Esophagus muscularis mucosa (tissue), 4 donors: ENCODE measurements at regions not wholly inside any gene's neighbourhood (a gene's known extent, or its start where the extent isn't known, plus 50 kb on each side); places are given as distances from the start of the nearest gene placed in this dataset.

Experiments
- DNase-seq: peaks from one replicate; pipeline ENCODE4 v3.0.0-alpha.2; 2017; ENCODE audit errors: extremely low spot score
- H3K27ac ChIP-seq, 4 donors: fragments of 200-600 bp; sonication (generic); replicated peaks in 1 of 4; 1 replicate in 3 of 4; 2 replicates in 1 of 4; pipeline ENCODE4 v1.5.1; 2016 to 2019; ENCODE audit warnings: mild to moderate bottlenecking in 1 of 4
- H3K27me3 ChIP-seq, 4 donors: fragments of 200-600 bp; sonication (generic); one replicate each; pipeline versions ENCODE4 v1.5.1 to v1.6.0; 2016 to 2019
- H3K36me3 ChIP-seq, 4 donors: fragments of 200-600 bp; sonication (generic); one replicate each; pipeline ENCODE4 v1.5.1; 2016 to 2019
- H3K4me1 ChIP-seq, 4 donors: fragments of 200-600 bp; sonication (generic); one replicate each; pipeline ENCODE4 v1.5.1; 2016 to 2019
- H3K4me3 ChIP-seq, 4 donors: fragments of 200-600 bp; sonication (generic); 1 replicate in 2 of 4; 2 replicates in 2 of 4; pipeline ENCODE4 v1.5.1; 2016 to 2019; ENCODE audit warnings: mild to moderate bottlenecking in 4 of 4, moderate library complexity in 1 of 4
- H3K9me3 ChIP-seq, 4 donors: fragments of 200-600 bp; sonication (generic); 1 replicate in 3 of 4; 2 replicates in 1 of 4; pipeline ENCODE4 v1.5.1; 2016 to 2019
- CTCF ChIP-seq, 3 experiments: fragments of 200-600 bp in 2 of 3; fragments of 450-650 bp in 1 of 3; sonication (generic) in 2 of 3; IDR thresholded peaks; one replicate each; pipeline ENCODE4 v1.5.1; 2017 to 2019; ENCODE audit warnings: antibody characterized with exemption in 3 of 3, mild to moderate bottlenecking in 2 of 3, moderate library complexity in 1 of 3
- EP300 ChIP-seq: sonication (generic); formaldehyde crosslinking; IDR thresholded peaks from one replicate; pipeline ENCODE4 v1.6.1; 2017; ENCODE audit warnings: antibody characterized with exemption
- POLR2A ChIP-seq: fragments of 450-650 bp; IDR thresholded peaks from one replicate; pipeline ENCODE4 v1.6.1; 2017; ENCODE audit warnings: antibody characterized with exemption, moderate library complexity, mild to moderate bottlenecking, low read depth
- POLR2AphosphoS5 ChIP-seq, 2 donors: sonication (generic); formaldehyde crosslinking; IDR thresholded peaks; one replicate each; pipeline ENCODE4 v1.6.1; 2017; ENCODE audit warnings: antibody characterized with exemption in 2 of 2
- WGBS: methylation state at CpG from one replicate; pipeline ENCODE4 v1.1.5; 2018; 5-methylcytosine and 5-hydroxymethylcytosine counted together
- intact Hi-C: fragments of 100-400 bp; cut with DNase I; formaldehyde crosslinking; loops from one replicate; pipeline ENCODE4 v1.15.1; 2023

- no peak for TF ChIP-seq CTCF (IDR thresholded peaks at IDR 0.05)
- TF ChIP-seq POLR2A = no peak
- no peak for TF ChIP-seq EP300
- TF ChIP-seq POLR2AphosphoS5 (IDR thresholded peaks at IDR 0.05) = no peak
- H3K36me3 ChIP-seq = no peaks in the 10 kb centered on the region
- no peak for DNase-seq
- H3K9me3 ChIP-seq = no peaks in the 10 kb centered on the region
- WGBS = 84% methylated on average over 7 of the region's 13 CpGs
- H3K27me3 ChIP-seq = peaks cover 0 to 13% (median 0%) of the 10 kb centered on the region in 4 donors
- H3K4me1 ChIP-seq = no peaks in the 10 kb centered on the region
- intact Hi-C loops = no loop called here
- no peak overlapping the region for H3K27ac ChIP-seq
- no peak overlapping the region for H3K4me3 ChIP-seq
Measured at GRCh38 chr3:127102587-127102986, 90.3 kb upstream of the PRR23E start.

GRCh38 chr3:127103080-127103479 is 89.9 kb upstream of the PRR23E start:
- intact Hi-C loops = no loop called here
- no peaks in the 10 kb centered on the region for H3K9me3 ChIP-seq
- no peaks in the 10 kb centered on the region for H3K4me1 ChIP-seq
- TF ChIP-seq EP300 (no peak), POLR2AphosphoS5 (IDR thresholded peaks at IDR 0.05) (no peak), POLR2A (no peak), CTCF (IDR thresholded peaks at IDR 0.05) (no peak)
- H3K36me3 ChIP-seq = no peaks in the 10 kb centered on the region
- no peak overlapping the region for H3K4me3 ChIP-seq
- no peak overlapping the region for H3K27ac ChIP-seq
- 68% methylated on average over 8 of the region's 10 CpGs for WGBS
- H3K27me3 ChIP-seq = peaks cover 0 to 13% (median 0%) of the 10 kb centered on the region in 4 donors
- no peak for DNase-seq

- no peak for TF ChIP-seq POLR2A
- TF ChIP-seq EP300 = no peak
- no peak for TF ChIP-seq POLR2AphosphoS5 (IDR thresholded peaks at IDR 0.05)
- TF ChIP-seq CTCF (IDR thresholded peaks at IDR 0.05) = no peak
- intact Hi-C loops = no loop called here
- Histone ChIP-seq H3K9me3 (no peaks in the 10 kb centered on the region), H3K27ac (no peak overlapping the region), H3K4me1 (peaks cover 0 to 8% (median 0%) of the 10 kb centered on the region in 4 donors), H3K4me3 (no peak overlapping the region), H3K27me3 (peaks cover 0 to 13% (median 0%) of the 10 kb centered on the region in 4 donors), H3K36me3 (no peaks in the 10 kb centered on the region)
- no peak for DNase-seq
- WGBS = 89% methylated on average over 7 of the region's 7 CpGs
Measured at GRCh38 chr3:127104586-127104985, 88.3 kb upstream of the PRR23E start.

GRCh38 chr3:127105587-127105986 is 87.3 kb upstream of the PRR23E start:
- no peak for TF ChIP-seq POLR2AphosphoS5 (IDR thresholded peaks at IDR 0.05)
- Histone ChIP-seq H3K4me1 (peaks cover 0 to 8% (median 0%) of the 10 kb centered on the region in 4 donors), H3K27me3 (peaks cover 0 to 13% (median 0%) of the 10 kb centered on the region in 4 donors), H3K36me3 (no peaks in the 10 kb centered on the region), H3K27ac (no peak overlapping the region), H3K9me3 (no peaks in the 10 kb centered on the region), H3K4me3 (no peak overlapping the region)
- intact Hi-C loops = no loop called here
- DNase-seq = no peak
- 73% methylated on average over 4 of the region's 4 CpGs for WGBS

GRCh38 chr3:127106053-127106452 is 86.9 kb upstream of the PRR23E start:
- Histone ChIP-seq H3K27me3 (peaks cover 0 to 8% (median 0%) of the 10 kb centered on the region in 4 donors), H3K4me1 (peaks cover 0 to 8% (median 0%) of the 10 kb centered on the region in 4 donors), H3K27ac (no peak overlapping the region), H3K9me3 (peaks cover 0 to 2% (median 0%) of the 10 kb centered on the region in 4 donors), H3K36me3 (no peaks in the 10 kb centered on the region), H3K4me3 (no peak overlapping the region)
- no peak for DNase-seq
- 91% methylated on average over 7 of the region's 7 CpGs for WGBS
- TF ChIP-seq CTCF (IDR thresholded peaks at IDR 0.05) (no peak), EP300 (no peak), POLR2AphosphoS5 (IDR thresholded peaks at IDR 0.05) (no peak)
- intact Hi-C loops = no loop called here
